HG02588 (cell line): ENCODE measurements at regions not wholly inside any gene's neighbourhood (a gene's known extent, or its start where the extent isn't known, plus 50 kb on each side); places are given as distances from the start of the nearest gene placed in this dataset.

Experiments used
- ATAC-seq: cut with Tn5 transposase; IDR thresholded peaks from one replicate; pipeline ENCODE4 v1.9.1; 2021; ENCODE audit warnings: mild to moderate bottlenecking, moderate library complexity; ENCODE audit not compliant: unreplicated experiment

- ATAC-seq: no peak
Measured at GRCh38 chr14:84751745-84752144, 778.2 kb upstream of the FLRT2 start.

DNA sequence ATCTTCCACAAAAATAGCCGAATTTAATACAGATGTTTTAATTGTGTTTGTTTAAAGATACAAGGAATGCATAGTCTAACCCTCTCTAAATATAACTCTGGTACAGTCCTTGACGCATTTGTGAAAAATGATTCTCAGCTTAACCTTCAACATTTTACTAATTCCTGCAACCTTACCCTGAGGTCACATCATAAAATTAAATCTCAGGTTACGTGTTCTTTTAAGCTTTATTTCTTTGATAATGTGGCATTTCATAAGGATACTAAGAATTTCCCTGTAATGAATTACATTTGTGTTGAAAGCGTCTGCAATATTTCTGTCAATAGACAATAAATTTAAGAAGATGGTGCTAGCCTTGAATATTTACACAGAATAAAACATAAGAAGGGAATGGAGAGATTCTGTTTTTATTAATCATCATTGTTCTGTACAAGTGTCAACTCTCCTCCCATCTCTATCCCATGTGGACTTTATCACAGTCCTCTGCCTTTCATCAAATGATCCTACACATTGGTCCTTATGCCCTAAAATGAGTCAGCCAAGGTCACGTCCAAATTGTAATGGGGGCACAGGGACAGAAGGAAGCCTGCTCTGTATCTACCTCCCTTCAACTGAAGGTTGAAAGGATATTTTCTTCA is 769.3 kb upstream of the FLRT2 start:
- ATAC-seq: no peak

DNA sequence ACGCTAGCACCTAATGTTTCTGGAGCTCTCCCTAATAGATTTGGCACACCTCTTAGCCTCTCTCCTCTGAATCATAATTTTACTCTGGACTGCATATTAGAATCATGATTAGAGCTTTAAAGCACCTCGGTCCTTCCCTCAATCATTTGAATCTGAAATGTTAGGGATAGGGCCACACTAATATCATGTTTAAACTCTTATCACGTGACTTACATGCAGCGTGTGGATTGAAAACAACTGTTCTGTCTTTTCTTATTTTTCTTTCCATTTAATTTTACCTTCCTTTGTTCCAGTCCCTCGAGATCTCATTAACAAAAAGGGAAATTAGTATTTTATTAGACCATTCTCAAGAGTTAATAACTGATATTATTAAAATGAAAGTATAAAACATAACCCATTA is 762.5 kb upstream of the FLRT2 start:
- no peak for ATAC-seq

GRCh38 chr14:84770030-84770429 is 759.9 kb upstream of the FLRT2 start:
- ATAC-seq: no peak

- ATAC-seq: no peak
Measured at GRCh38 chr14:84777356-84777755, 752.6 kb upstream of the FLRT2 start.

GRCh38 chr14:84782902-84783301 is 747.0 kb upstream of the FLRT2 start:
- no peak for ATAC-seq

DNA sequence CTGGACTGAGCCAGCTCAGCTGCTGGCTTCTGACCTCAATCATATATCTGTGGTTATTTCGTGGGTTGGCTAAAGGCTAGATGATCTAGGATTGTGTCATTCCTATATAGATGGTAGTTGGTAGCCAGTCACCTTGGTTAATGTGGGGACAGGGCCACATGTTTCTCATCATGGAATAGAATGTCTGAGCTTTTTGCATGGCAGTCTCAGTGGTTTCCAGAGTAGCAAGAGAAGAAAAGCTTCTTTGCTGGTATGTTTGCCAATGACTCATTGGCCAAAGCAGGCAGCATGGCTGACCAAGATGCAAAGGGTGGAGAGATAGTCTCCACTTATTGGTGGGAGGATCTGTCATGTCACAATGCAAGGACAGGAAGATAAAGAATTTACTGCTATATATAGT is 746.4 kb upstream of the FLRT2 start:
- ATAC-seq: no peak

GRCh38 chr14:84785996-84786395 is 743.9 kb upstream of the FLRT2 start:
- no peak for ATAC-seq

DNA sequence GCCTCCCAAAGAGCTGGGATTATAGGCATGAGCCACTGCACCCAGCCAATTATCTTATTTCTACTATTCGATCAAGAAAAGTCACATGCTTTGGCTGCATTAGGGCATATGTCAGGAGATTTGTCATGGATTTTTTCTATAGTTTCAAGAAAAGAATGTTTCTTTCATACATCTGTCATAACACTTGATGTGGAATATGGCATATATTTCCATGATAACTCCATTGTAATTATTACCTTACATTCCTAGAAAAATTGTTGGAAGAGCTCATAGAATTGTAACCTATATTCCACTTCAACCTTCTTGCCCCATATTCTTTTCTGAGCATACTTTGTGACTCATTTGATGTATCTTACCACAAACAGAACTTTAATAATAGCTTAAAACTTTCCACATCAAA is 740.9 kb upstream of the FLRT2 start:
- ATAC-seq: no peak

DNA sequence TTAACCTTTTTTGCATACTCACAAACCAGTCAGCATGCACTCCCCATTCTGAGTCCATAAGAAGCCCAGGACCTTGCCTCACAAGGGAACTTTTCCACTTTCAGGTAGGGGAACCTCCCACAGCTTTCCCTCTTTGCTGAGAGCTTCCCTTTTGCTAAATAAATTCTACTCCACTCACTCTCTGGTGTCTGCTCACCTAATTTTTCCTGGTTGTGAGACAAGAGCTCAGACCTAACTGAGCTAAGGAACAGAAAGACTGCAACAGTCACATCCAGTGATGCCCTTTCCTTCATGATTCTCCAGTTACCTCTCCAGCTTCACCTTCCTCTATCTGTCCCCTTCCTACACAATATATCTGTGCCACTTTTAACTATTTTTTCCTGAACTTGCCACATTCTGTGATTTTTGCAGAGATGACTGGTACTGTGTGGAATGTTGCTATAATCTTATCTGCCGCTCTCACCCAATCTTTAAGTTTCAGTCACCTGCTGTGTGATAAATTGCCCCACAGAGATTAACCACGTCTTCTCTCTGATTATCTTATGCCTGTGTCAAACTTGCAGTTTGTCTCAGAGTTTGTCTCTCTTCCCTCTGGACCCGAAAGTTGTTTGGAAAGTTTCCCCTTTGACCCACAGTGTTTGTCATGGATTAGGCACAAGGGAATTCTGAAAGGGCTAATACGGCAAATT is 737.1 kb upstream of the FLRT2 start:
- ATAC-seq: no peak

DNA sequence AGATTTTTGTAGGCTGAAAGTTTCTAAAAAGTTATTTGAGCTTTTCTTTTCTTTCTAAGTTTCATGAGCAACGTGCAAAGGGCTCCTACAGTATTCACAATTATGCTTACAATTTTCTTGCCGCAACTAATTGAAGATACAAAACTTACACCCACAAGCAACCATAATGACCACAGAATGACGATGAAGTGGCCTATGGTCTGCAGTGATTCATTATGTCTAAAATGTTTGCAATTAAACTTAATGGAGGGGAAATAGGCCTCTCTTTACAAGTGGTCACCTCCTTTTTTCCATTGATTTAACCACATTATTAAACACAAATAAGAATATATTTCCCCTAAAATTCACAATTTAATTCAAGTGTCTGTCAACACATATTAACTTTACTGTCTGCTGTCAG is 732.6 kb upstream of the FLRT2 start:
- ATAC-seq: no peak

DNA sequence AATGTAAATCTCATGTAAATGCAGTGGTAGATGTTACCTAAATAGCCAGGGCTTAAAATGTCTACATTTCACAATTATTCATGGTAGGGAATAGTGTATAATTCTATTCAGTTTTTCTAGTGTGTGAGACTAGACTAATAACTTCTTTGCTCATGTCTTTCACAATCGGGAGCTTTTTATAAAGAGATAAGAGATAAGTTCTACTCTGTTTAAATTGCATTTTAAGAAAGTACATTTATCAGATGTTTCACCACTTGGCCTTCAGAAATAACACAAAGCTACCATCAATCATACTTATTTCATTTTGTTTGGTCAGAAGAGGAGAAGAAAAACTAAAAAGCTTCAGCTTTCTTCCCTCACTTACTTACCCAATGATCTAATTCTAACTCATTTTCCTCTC is 725.5 kb upstream of the FLRT2 start:
- no peak for ATAC-seq

- ATAC-seq: no peak
Measured at GRCh38 chr14:84804895-84805294, 725.0 kb upstream of the FLRT2 start.

- no peak for ATAC-seq
Measured at GRCh38 chr14:84806181-84806580, 723.8 kb upstream of the FLRT2 start.

- ATAC-seq: no peak
Measured at GRCh38 chr14:84806622-84807021, 723.3 kb upstream of the FLRT2 start.

DNA sequence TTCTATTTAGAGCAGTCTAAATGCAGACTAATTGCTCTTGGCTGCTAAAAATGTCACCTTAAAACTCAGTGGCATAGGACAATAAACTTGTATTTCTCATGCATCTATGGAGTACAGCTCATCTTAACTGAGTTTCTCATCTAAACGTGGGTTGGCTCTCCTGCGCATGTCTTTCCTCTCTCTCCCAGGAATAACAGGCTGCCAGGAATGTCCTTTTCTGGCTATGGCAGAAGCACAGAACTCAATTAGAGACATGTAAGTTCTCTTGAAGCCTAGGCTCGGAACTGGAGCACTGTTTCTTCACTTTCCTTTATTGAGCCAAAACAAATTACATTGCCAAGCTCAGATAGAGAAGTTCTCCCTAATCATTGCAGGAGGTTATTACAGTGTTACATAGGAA is 722.3 kb upstream of the FLRT2 start:
- ATAC-seq: no peak

DNA sequence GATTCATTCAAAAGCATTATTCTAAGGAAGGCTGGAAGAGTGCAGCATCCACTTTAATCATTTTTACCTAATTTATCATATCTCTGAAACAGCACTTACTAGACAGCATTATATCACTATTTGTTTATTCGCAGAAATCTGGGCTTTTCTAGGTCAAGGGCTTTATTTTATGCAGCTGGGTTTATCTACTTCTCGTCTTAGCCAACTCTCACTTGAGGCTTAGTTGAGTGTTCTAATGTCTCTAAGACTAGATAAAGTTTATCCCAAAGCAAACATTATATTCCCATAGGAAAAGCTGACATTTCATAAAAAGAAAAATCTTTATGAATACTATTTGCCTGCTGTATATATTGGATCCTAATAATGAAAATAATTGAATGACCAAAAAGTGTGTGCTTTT is 720.8 kb upstream of the FLRT2 start:
- no peak for ATAC-seq

DNA sequence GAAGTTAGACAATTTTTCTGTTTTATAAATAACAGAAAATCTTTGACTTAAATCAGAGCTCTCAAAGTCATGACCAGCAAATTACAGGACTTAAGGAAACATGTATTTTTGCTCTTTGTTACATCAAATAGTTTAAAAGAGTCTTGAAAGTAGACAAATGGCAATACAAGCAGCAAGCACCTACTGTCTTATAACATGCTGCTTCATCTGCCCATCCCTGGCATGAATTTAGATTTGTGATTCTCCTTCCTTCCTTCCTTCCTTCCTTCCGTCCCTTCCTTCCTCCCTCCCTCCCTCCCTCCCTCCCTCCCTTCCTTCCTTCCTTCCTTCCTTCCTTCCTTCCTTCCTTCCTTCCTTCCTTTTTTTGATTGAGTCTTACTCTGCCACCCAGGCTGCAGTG is 715.6 kb upstream of the FLRT2 start:
- ATAC-seq: no peak

DNA sequence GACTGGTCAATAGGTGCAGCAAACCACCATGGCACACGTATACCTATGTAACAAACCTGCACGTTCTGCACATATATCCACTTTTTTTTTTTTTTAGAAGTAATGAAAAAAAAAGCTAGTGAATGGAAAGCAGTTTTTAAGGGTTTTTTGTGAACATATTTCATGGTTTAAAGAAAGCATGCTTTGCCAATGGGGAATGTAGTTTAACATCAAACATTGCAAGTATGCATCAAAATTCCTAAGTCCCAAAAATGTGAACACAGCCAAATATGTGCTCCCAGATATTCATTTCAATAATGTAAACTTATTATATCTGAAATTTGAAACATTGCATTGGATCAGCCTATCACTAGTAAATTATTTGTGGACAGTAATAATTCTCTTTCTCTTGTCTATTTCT is 710.4 kb upstream of the FLRT2 start:
- ATAC-seq: no peak

DNA sequence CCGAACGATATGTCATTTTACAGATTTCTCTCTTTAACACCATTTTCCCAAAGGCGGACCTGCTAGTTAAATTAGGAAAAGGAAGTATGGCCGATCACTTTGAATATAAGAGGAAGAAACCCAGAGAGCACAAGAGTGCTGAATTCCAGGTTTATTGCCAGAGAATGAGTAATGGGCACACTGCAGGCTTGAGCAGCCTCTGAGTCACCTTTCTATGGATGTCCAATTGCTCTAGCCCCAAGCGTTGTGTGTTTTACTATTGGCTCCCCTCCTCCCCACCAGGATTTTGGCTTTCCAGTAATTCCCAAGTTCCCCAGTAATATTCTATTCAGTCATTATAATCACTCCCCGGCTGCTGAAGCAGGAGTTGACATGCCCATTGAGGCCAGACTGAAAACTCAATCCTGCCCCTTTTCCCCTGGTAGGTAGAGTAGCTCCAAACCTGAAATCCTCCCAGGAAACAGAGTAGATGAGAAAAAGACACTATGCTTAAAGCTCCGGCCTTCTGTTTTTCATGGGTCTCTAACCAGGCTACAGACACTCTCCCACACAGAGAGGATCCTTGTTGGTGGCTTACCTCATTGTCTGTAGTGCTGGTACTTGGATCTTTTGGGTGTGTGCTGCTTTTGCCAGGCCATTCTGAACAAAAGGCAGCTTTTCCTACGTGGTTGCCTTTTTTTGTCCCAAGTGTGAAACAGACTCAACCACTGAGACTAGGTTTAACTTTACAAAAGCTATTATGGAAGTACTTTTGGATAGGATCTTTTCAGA is 704.3 kb upstream of the FLRT2 start:
- no peak for ATAC-seq

GRCh38 chr14:84826294-84826693 is 703.6 kb upstream of the FLRT2 start:
- ATAC-seq: no peak

- ATAC-seq: no peak
Measured at GRCh38 chr14:84850595-84850994, 679.3 kb upstream of the FLRT2 start.
